RPMI7951 (cell line): ENCODE measurements at regions not wholly inside any gene's neighbourhood (a gene's known extent, or its start where the extent isn't known, plus 50 kb on each side); places are given as distances from the start of the nearest gene placed in this dataset.
"Not testable (repeated sequence)": the region's sequence is repeated elsewhere in the genome, so short reads cannot be mapped to it uniquely, and the experiment has no call there.

Source experiments
- DNase-seq: peaks from one replicate; pipeline ENCODE4 v3.0.0-alpha.2; 2012; ENCODE audit warnings: low read depth

- no peak for DNase-seq
Observed at GRCh38 chr1:58190267-58190988, 356.1 kb downstream of the OMA1 start.

- DNase-seq, result no peak
Observed at GRCh38 chr1:58189453-58189852, 357.1 kb downstream of the OMA1 start.

DNA sequence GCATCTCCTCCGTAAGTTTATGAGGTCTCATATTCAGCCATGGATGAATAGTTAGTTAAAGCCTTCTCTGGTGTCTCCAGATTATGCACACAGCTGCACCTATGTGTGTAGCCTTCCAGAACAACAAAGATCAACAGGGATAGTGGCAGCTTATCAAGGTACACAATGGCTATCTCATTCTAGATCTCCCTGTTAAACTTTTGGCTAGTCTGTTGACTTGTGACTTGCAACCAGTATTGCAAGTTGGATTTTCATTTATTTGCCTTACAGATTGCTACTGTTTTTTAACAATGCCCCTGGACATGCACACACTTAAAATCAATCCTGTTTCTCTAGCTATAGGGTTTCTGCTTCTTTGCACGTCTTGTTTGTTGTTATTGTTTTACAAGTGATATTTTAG, 363.2 kb downstream of the OMA1 start:
- DNase-seq, result no peak

GRCh38 chr1:58180537-58180936, 366.0 kb downstream of the OMA1 start:
- DNase-seq, result no peak

GRCh38 chr1:58169160-58169559, 377.4 kb downstream of the OMA1 start:
- DNase-seq, result not testable (repeated sequence)

DNA sequence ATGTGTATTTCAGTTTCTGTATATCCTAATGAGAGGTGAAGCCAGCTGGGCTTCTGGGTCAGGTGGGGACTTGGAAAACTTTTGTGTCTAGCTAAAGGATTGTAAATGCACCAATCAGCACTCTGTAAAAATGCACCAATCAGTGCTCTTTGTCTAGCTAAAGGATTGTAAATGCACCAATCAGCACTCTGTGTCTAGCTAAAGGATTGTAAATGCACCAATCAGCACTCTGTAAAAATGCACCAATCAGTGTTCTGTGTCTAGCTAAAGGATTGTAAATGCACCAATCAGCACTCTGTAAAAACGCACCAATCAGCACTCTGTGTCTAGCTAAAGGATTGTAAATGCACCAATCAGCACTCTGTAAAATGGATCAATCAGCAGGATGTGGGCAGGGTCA, 379.4 kb downstream of the OMA1 start:
- not testable (repeated sequence) for DNase-seq

DNA sequence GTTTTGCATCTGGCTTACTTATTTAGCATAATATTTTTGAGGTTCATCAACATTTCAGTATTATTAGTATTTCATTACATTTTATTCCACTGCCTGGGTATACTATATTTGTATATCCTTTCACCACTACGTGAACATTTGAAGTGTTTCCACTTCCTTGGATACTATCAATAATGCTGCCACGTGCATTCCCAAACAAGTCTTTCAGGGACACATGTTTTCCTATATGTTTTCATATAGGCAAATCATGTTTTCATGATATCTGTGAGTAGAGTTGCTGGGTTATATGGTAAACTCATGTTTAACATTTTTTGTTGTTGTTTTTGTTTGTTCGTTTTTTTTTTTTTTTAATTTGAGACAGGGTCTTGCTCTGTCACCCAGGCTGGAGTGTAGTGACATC, 380.1 kb downstream of the OMA1 start:
- DNase-seq, result no peak

DNA sequence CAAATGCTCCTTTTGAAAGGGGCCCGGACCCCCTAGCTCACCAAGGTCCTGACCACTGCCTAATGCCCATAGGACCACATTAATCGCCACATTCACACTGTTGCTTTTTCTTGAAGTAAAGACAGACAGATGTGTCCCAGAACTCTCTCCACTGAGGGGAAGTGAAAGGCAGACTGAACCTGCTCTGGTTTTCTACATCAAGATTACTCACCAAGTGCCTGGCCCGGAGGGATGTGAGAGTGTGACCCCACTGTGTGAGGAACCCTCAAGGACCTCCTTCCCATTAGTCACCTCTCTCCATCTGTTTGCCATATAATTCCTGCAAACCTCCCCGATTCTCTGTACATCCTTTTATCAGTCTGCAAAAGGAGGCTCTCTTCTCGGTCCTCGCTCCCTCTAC, 381.5 kb downstream of the OMA1 start:
- peak; percentile 46 for DNase-seq

- peak; percentile 56 for DNase-seq
Observed at GRCh38 chr1:58162952-58163550, 383.5 kb downstream of the OMA1 start.

DNA sequence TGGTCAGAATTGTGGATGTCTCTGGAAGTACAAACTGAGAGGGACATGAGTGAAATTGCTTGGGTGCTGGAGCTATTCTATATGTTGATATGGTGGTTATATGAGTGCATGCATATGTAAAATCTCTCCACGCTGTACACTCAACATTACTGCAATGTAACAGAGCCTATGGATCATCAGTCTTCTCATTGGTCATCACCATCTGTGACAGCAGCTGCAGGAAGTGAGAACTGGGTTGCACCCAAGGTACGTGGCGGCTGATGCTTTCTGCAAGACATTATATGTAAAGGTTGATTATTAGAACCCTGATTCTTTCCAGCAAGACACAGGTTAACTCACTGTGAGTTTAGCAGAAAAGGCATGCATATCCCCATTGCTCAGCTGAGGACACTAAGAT, 387.1 kb downstream of the OMA1 start:
- no peak for DNase-seq

DNA sequence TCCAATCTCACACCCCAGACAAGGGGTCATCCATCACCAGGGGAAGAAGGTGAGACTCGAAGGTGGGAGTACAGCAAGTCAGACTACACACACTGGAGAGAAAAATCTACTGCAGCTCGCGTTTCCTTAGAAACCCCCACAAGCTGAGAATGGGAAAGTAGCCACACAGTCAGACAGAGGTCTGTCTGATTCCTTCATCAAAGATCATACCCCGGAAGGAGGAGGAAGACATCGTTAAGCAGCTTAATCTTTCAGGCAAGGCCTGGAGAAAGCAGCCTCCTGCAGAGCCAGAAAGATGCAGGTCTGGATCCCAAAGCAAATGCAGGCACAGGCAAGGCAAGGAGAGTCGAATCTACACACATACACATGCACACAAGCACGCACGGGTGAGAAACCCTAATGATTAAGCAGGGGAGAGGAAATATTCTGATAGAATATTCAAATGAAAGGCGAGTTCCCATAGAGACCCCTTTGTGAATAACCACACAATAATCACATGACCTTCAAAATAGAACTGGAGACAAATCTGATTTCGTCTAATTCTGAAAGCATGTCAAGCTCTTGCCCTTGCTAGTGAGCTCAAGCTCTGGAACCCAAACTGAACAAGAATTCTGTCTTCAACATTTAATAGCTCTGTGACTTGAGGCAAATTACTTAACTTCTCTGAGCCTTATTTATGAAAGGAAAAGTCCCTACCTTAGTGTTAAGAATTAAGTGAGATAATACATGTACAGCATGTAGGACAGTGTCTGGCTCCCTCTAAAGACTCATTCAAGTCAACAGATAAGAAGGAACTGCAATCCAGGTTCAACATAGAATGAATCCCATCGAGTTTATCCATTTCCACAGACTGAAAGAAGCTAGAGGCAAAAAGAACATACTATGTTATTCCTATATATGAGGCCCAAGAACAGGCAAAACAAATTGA, 387.8 kb downstream of the OMA1 start:
- DNase-seq, result no peak

GRCh38 chr1:58158016-58158415, 388.5 kb downstream of the OMA1 start:
- no peak for DNase-seq

- no peak for DNase-seq
Observed at GRCh38 chr1:58157256-58157655, 389.3 kb downstream of the OMA1 start.

- no peak for DNase-seq
Observed at GRCh38 chr1:58156831-58157230, 389.7 kb downstream of the OMA1 start.

- no peak for DNase-seq
Observed at GRCh38 chr1:58156124-58156468, 390.4 kb downstream of the OMA1 start.

DNA sequence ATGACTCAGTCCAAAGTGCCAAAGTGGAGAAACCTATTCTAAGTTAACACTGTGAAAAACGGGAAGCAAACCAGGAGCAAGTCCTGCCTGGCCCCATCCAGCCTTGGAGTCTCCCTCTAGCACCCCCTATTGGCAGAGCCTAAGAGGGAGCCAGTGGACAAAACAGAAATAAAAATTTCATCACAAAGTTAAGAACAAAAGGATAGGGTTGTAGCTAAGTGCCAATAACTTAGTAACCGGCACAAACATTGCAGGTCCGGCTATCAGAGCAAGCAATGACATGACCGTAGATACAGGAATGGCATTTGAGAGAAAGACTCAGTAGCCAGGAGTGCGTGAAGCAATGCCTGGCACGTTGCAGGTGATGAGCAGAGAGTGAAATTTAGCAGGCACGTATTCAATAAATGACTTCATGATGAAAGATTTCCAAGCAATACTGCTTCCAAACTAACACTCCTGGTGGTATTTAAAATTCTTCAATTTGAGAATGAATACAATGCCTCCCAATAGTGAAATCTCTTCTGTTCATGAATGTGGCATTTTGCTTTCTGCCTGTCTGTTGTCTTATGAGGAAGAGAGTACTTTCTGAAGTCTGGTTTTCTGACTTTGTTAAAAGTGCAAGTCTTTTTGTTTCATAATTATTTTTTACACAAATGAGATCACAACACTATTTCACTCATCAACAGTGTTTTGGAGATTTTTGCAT, 391.0 kb downstream of the OMA1 start:
- DNase-seq, result no peak

- no peak for DNase-seq
Observed at GRCh38 chr1:58154256-58154655, 392.3 kb downstream of the OMA1 start.

GRCh38 chr1:58152697-58153096, 393.8 kb downstream of the OMA1 start:
- no peak for DNase-seq

DNA sequence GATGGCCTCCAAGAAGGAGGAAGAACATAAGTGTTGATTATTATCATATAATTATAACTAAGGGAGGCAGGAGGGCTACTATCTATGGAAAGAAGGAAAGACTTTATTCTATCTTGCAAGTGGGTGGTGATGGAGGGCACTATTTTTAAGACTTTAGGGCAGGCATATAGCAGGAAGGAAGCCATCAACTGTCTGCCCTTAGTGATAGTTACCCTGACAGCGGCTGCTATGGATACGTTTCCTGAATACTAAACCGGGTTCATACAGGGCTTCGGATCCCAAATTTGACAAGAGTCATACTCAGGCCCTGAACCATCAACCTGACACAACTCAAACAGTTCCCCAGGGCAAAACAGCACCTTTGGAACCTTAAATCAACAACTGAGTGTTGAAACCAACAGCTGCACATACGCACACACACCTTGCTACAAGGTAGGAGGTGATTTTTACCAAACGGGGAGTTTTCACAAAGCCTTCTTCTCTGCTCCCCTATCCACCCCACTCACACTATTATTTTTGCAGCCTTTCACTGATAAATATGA, 397.2 kb downstream of the OMA1 start:
- no peak for DNase-seq

DNA sequence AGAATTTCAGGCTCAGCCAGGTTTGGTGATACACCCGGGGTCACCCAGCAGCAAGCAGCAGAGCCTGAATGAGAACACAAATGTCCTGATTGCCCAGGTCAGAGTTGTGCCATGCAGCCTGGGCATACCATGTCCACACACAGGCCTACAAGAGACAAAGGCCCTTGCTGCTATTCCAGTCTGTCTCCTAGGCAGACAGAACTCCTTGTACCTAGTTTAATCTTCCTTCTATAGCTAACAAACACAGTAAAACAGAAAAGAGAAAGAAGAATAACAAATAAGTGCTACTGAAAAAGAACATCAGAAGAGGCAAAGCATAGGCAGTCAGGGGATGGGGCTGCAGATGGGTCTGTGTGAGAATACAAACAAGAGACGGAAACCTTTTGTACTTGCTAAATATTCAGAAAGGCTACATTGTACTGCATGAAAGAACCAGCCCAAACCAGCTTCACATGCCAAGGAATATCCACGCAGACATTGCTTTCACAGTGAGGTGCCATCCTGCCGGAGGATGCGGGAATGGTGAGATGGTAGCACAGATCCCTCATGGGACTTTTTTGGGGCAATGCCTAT, 401.7 kb downstream of the OMA1 start:
- DNase-seq, result no peak

DNA sequence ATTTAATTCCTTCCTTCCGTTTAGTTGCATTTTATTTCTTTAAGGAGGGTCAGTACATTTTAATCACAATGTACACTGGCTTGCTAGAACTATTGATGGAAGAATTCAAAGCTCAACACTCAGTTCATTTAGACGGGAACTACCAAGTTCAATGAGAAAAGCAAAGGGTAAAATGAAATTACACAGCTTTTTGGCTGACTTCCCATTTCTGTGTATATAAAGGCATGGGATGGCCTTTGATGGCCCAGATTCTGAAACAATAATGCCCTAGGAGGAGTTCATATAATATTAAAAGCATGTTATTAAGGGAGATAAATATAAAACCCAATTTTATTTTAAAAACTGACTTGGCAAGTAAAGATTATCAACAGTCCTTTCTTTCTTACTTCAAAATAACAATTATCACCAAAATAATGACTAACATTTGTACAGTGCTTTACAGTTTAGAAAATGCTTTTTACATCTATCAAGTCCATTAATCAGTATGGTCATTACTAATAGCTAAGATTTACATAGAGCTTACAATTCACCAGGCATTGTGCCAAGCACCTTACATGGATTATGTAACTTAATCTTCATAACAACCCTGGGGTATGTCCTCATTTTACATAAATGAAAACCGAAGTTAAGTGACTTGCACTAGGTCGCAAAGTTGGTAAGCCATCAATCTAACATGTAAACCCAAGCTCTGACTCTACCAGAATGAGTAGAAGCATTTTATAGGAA, 402.4 kb downstream of the OMA1 start:
- no peak for DNase-seq
